Peyer's patch (tissue), 4 donors: ENCODE measurements at regions not wholly inside any gene's neighbourhood (a gene's known extent, or its start where the extent isn't known, plus 50 kb on each side); places are given as distances from the start of the nearest gene placed in this dataset.

ENCODE experiments used
- DNase-seq, 3 donors: peaks; one replicate each; pipeline ENCODE4 v3.0.0-alpha.2; 2017 to 2019
- H3K27ac ChIP-seq, 4 donors: fragments of 200-600 bp; sonication (generic); one replicate each; pipeline ENCODE4 v1.5.1; 2016 to 2019
- H3K27me3 ChIP-seq, 2 donors: fragments of 200-600 bp; sonication (generic); one replicate each; pipeline ENCODE4 v1.5.1; 2019
- H3K36me3 ChIP-seq, 3 donors: fragments of 200-600 bp; sonication (generic); one replicate each; pipeline ENCODE4 v1.5.1; 2016 to 2019
- H3K4me1 ChIP-seq, 4 donors: fragments of 200-600 bp; sonication (generic); one replicate each; pipeline ENCODE4 v1.5.1; 2016 to 2019
- H3K4me3 ChIP-seq, 4 donors: fragments of 200-600 bp; sonication (generic); 1 replicate in 3 of 4; 2 replicates in 1 of 4; pipeline ENCODE4 v1.5.1; 2016 to 2019; ENCODE audit warnings: mild to moderate bottlenecking in 1 of 4
- H3K9me3 ChIP-seq, 4 donors: fragments of 200-600 bp; sonication (generic); one replicate each; pipeline ENCODE4 v1.5.1; 2016 to 2019; ENCODE audit warnings: mild to moderate bottlenecking in 1 of 4
- CTCF ChIP-seq, 6 experiments: fragments of 450-650 bp in 4 of 6; fragments of 200-600 bp in 2 of 6; sonication (generic) in 1 of 6; IDR thresholded peaks; one replicate each; pipeline ENCODE4 v1.5.1; 2017 to 2019; ENCODE audit warnings: antibody characterized with exemption in 6 of 6, mild to moderate bottlenecking in 3 of 6, moderate library complexity in 1 of 6
- POLR2A ChIP-seq, 2 donors: fragments of 450-650 bp; IDR thresholded peaks; one replicate each; pipeline ENCODE4 v1.5.1; 2017; ENCODE audit warnings: antibody characterized with exemption in 2 of 2, mild to moderate bottlenecking in 2 of 2, moderate library complexity in 2 of 2

- Histone ChIP-seq H3K27ac (no peak overlapping the region), H3K4me1 (no peaks in the 10 kb centered on the region), H3K4me3 (no peak overlapping the region), H3K36me3 (no peaks in the 10 kb centered on the region), H3K27me3 (no peaks in the 10 kb centered on the region), H3K9me3 (no peaks in the 10 kb centered on the region)
- DNase-seq = no peak
- TF ChIP-seq CTCF (IDR thresholded peaks at IDR 0.05) (no peak), POLR2A (IDR thresholded peaks at IDR 0.05) (no peak)
These were observed 242.4 kb downstream of the KCNRG start for GRCh38 chr13:50257646-50258045.

GRCh38 chr13:50261130-50261901 is 246.1 kb downstream of the KCNRG start:
- no peaks in the 10 kb centered on the region for H3K27me3 ChIP-seq
- H3K9me3 ChIP-seq = no peaks in the 10 kb centered on the region
- no peaks in the 10 kb centered on the region for H3K4me1 ChIP-seq
- DNase-seq = no peak
- H3K4me3 ChIP-seq = no peak overlapping the region
- no peak for TF ChIP-seq CTCF (IDR thresholded peaks at IDR 0.05)
- TF ChIP-seq POLR2A (IDR thresholded peaks at IDR 0.05) = no peak
- no peaks in the 10 kb centered on the region for H3K36me3 ChIP-seq
- no peak overlapping the region for H3K27ac ChIP-seq

GRCh38 chr13:50267066-50267465 is 251.8 kb downstream of the KCNRG start:
- DNase-seq = no peak
- Histone ChIP-seq H3K27me3 (no peaks in the 10 kb centered on the region), H3K27ac (no peak overlapping the region), H3K4me3 (no peak overlapping the region), H3K36me3 (no peaks in the 10 kb centered on the region), H3K4me1 (no peaks in the 10 kb centered on the region), H3K9me3 (no peaks in the 10 kb centered on the region)
- TF ChIP-seq CTCF (IDR thresholded peaks at IDR 0.05) (no peak), POLR2A (IDR thresholded peaks at IDR 0.05) (no peak)

- Histone ChIP-seq H3K27me3 (no peaks in the 10 kb centered on the region), H3K4me1 (no peaks in the 10 kb centered on the region), H3K9me3 (no peaks in the 10 kb centered on the region), H3K4me3 (no peak overlapping the region), H3K27ac (no peak overlapping the region), H3K36me3 (no peaks in the 10 kb centered on the region)
- no peak for TF ChIP-seq CTCF (IDR thresholded peaks at IDR 0.05)
- TF ChIP-seq POLR2A (IDR thresholded peaks at IDR 0.05) = no peak
- no peak for DNase-seq
These were observed 252.7 kb downstream of the KCNRG start for GRCh38 chr13:50267917-50268316.

- H3K4me3 ChIP-seq = no peak overlapping the region
- H3K9me3 ChIP-seq = no peaks in the 10 kb centered on the region
- TF ChIP-seq POLR2A (IDR thresholded peaks at IDR 0.05) (no peak), CTCF (IDR thresholded peaks at IDR 0.05) (no peak)
- no peak for DNase-seq
- no peaks in the 10 kb centered on the region for H3K36me3 ChIP-seq
- no peak overlapping the region for H3K27ac ChIP-seq
- no peaks in the 10 kb centered on the region for H3K4me1 ChIP-seq
- H3K27me3 ChIP-seq = no peaks in the 10 kb centered on the region
These were observed 253.3 kb downstream of the KCNRG start for GRCh38 chr13:50268500-50268899.
